H1 (cell line): ENCODE measurements at regions not wholly inside any gene's neighbourhood (a gene's known extent, or its start where the extent isn't known, plus 50 kb on each side); places are given as distances from the start of the nearest gene placed in this dataset.

Experiments used
- CTCF ChIA-PET: fragments of 300-600 bp; sonication (Branson Sonifier 250); formaldehyde crosslinking; loops from one replicate; lab custom pipeline; 2021; ENCODE audit not compliant: partially characterized antibody; lab: Charles Lee
- POLR2A ChIA-PET: fragments of 300-600 bp; sonication (Branson Sonifier 250); formaldehyde crosslinking; loops from one replicate; lab custom pipeline; 2021; ENCODE audit warnings: inconsistent platforms; ENCODE audit not compliant: partially characterized antibody; lab: Charles Lee
- DNase-seq, 2 experiments: peaks; one replicate each; pipeline versions ENCODE4 v3.0.0 to v3.0.0-alpha.2; 2010 to 2022; ENCODE audit warnings: low spot score in 2 of 2, low read depth in 1 of 2, mixed read lengths in 1 of 2
- FAIRE-seq: peaks from 2 replicates; lab custom pipeline; 2011; peaks lifted over from hg19 to GRCh38; lab: Jason Lieb, UNC
- H2AFZ ChIP-seq: 2 replicates; pipeline ENCODE4 v1.8.1; 2012; ENCODE audit warnings: low read length, inconsistent platforms
- H2AK5ac ChIP-seq: 2 replicates; pipeline ENCODE4 v1.6.1; 2013; ENCODE audit warnings: low read depth, low read length
- H2BK120ac ChIP-seq: replicated peaks from 2 replicates; pipeline ENCODE3; 2013; ENCODE audit warnings: low read depth, low read length, inconsistent platforms
- H2BK12ac ChIP-seq: 2 replicates; pipeline ENCODE4 v1.6.1; 2013; ENCODE audit warnings: low read depth, low read length
- H2BK15ac ChIP-seq: 2 replicates; pipeline ENCODE4 v1.6.1; 2013; ENCODE audit warnings: low read length
- H2BK20ac ChIP-seq: 2 replicates; pipeline ENCODE4 v1.6.1; 2013; ENCODE audit warnings: low read length
- H2BK5ac ChIP-seq: 2 replicates; pipeline ENCODE4 v1.6.1; 2013; ENCODE audit warnings: low read depth, low read length
- H3K14ac ChIP-seq: 2 replicates; pipeline ENCODE4 v1.6.1; 2013; ENCODE audit warnings: inconsistent platforms; ENCODE audit not compliant: insufficient read length
- H3K18ac ChIP-seq: 2 replicates; pipeline ENCODE4 v1.6.1; 2013; ENCODE audit warnings: low read length; ENCODE audit errors: extremely low read depth
- H3K23ac ChIP-seq: 2 replicates; pipeline ENCODE4 v1.6.1; 2013; ENCODE audit warnings: inconsistent platforms; ENCODE audit not compliant: insufficient read length
- H3K23me2 ChIP-seq: 2 replicates; pipeline ENCODE4 v1.6.1; 2013; ENCODE audit warnings: low read depth, low read length
- H3K27ac ChIP-seq: 2 replicates; pipeline ENCODE4 v1.6.1; 2011; ENCODE audit warnings: low read depth, low read length, inconsistent platforms
- H3K27me3 ChIP-seq, 4 experiments: replicated peaks in 1 of 4; 1 replicate in 1 of 4; 2 replicates in 3 of 4; pipeline versions ENCODE4 v1.6.1 to v1.8.1; 2011 to 2013; ENCODE audit warnings: low read length in 3 of 4, mild to moderate bottlenecking in 3 of 4, inconsistent platforms in 2 of 4, mixed read lengths in 2 of 4, moderate library complexity in 1 of 4; ENCODE audit not compliant: control insufficient read depth in 3 of 4, insufficient read depth in 3 of 4; ENCODE audit errors: extremely low read depth in 1 of 4
- H3K36me3 ChIP-seq, 4 experiments: 2 replicates each; pipeline versions ENCODE4 v1.6.1 to v1.8.1; 2011 to 2013; ENCODE audit warnings: mild to moderate bottlenecking in 4 of 4, low read length in 3 of 4, moderate library complexity in 2 of 4, control low read depth in 1 of 4, inconsistent platforms in 1 of 4; ENCODE audit not compliant: insufficient read depth in 4 of 4, control insufficient read depth in 2 of 4
- H3K4ac ChIP-seq: replicated peaks from 2 replicates; pipeline ENCODE3; 2013; ENCODE audit warnings: low read length, low read depth, mixed read lengths, inconsistent platforms; ENCODE audit not compliant: insufficient read length
- H3K4me1 ChIP-seq, 4 experiments: replicated peaks in 1 of 4; 1 replicate in 1 of 4; 2 replicates in 3 of 4; pipeline versions ENCODE4 v1.6.1 to v1.8.1; 2011 to 2013; ENCODE audit warnings: low read length in 3 of 4, inconsistent platforms in 2 of 4, mixed read lengths in 1 of 4; ENCODE audit not compliant: insufficient read depth in 4 of 4, control insufficient read depth in 3 of 4
- H3K4me2 ChIP-seq, 2 experiments: 2 replicates each; pipeline versions ENCODE4 v1.6.1 to v1.8.1; 2011 to 2013; ENCODE audit warnings: low read depth in 2 of 2, low read length in 2 of 2, control low read depth in 1 of 2, inconsistent platforms in 1 of 2, mild to moderate bottlenecking in 1 of 2; ENCODE audit not compliant: insufficient read depth in 1 of 2
- H3K4me3 ChIP-seq, 4 experiments: fragments of 200-600, 300-600 bp in 1 of 4; sonication (generic), shearing (Covaris generic), sonication (Bioruptor Twin) in 1 of 4; 2 replicates each; pipeline versions ENCODE4 v1.5.1 to v1.8.1; 2011 to 2016; ENCODE audit warnings: low read length in 4 of 4, low read depth in 3 of 4, control low read depth in 2 of 4, inconsistent platforms in 2 of 4, mild to moderate bottlenecking in 2 of 4, mixed read lengths in 1 of 4, moderate library complexity in 1 of 4; ENCODE audit not compliant: insufficient read depth in 2 of 4; ENCODE audit errors: extremely low read depth in 1 of 4
- H3K56ac ChIP-seq: replicated peaks from 2 replicates; pipeline ENCODE3; 2013; ENCODE audit warnings: low read depth, mild to moderate bottlenecking, mixed read lengths, low read length, inconsistent platforms; ENCODE audit not compliant: insufficient read length
- H3K79me1 ChIP-seq: 2 replicates; pipeline ENCODE4 v1.6.1; 2013; ENCODE audit warnings: low read depth, low read length, control low read depth
- H3K79me2 ChIP-seq, 2 experiments: 2 replicates each; pipeline versions ENCODE4 v1.6.1 to v1.8.1; 2012 to 2013; ENCODE audit warnings: low read length in 2 of 2, mild to moderate bottlenecking in 2 of 2, inconsistent platforms in 1 of 2; ENCODE audit not compliant: insufficient read depth in 2 of 2, control insufficient read depth in 1 of 2
- H3K9ac ChIP-seq, 4 experiments: replicated peaks in 1 of 4; 1 replicate in 1 of 4; 2 replicates in 3 of 4; pipeline versions ENCODE4 v1.6.1 to v1.8.1; 2011 to 2013; ENCODE audit warnings: low read depth in 3 of 4, low read length in 3 of 4, control low read depth in 2 of 4, mild to moderate bottlenecking in 2 of 4, moderate library complexity in 2 of 4, inconsistent platforms in 1 of 4; ENCODE audit errors: extremely low read depth in 1 of 4
- H3K9me3 ChIP-seq, 2 experiments: 2 replicates each; pipeline versions ENCODE4 v1.6.1 to v1.8.1; 2012 to 2013; ENCODE audit warnings: mild to moderate bottlenecking in 2 of 2, moderate library complexity in 2 of 2, control low read depth in 1 of 2, inconsistent platforms in 1 of 2, low read depth in 1 of 2, low read length in 1 of 2, mixed read lengths in 1 of 2; ENCODE audit not compliant: insufficient read depth in 2 of 2
- H4K20me1 ChIP-seq, 2 experiments: replicated peaks in 1 of 2; 2 replicates each; pipeline versions ENCODE3 to v1.8.1; 2011 to 2013; ENCODE audit warnings: inconsistent platforms in 2 of 2, low read length in 2 of 2, mild to moderate bottlenecking in 1 of 2; ENCODE audit not compliant: insufficient read depth in 2 of 2, control insufficient read depth in 1 of 2
- H4K5ac ChIP-seq: 2 replicates; pipeline ENCODE4 v1.6.1; 2013; ENCODE audit warnings: low read length, low read depth, mixed read lengths, inconsistent platforms; ENCODE audit not compliant: insufficient read length
- H4K8ac ChIP-seq: 2 replicates; pipeline ENCODE4 v1.8.0; 2013; ENCODE audit warnings: mild to moderate bottlenecking, moderate library complexity, low read length, inconsistent platforms; ENCODE audit not compliant: insufficient read depth; ENCODE audit errors: extremely low read depth
- H4K91ac ChIP-seq: replicated peaks from 2 replicates; pipeline ENCODE3; 2013; ENCODE audit warnings: low read length, mixed read lengths, inconsistent platforms; ENCODE audit not compliant: insufficient read length
- EZH2 ChIP-seq: fragments of 200-600 bp; sonication (generic); IDR thresholded peaks from 2 replicates; pipeline ENCODE4 v1.7.1; 2012; ENCODE audit warnings: low read depth, mild to moderate bottlenecking, moderate library complexity, low read length, inconsistent platforms; ENCODE audit not compliant: severe bottlenecking
- HDAC6 ChIP-seq: IDR thresholded peaks from one replicate; pipeline ENCODE4 v1.7.1; 2012; ENCODE audit warnings: low read depth, mild to moderate bottlenecking, inconsistent platforms, low read length, moderate library complexity
- KDM4A ChIP-seq: IDR thresholded peaks from one replicate; pipeline ENCODE4 v1.7.1; 2012; ENCODE audit warnings: low read depth, mild to moderate bottlenecking, moderate library complexity, low read length, inconsistent platforms; ENCODE audit not compliant: severe bottlenecking
- NRF1 ChIP-seq: IDR thresholded peaks from 2 replicates; pipeline ENCODE4 v1.6.1; 2011; ENCODE audit warnings: mild to moderate bottlenecking, low read depth, low read length, improper control_type of control experiment
- POU5F1 ChIP-seq: IDR thresholded peaks from 2 replicates; pipeline ENCODE4 v1.6.1; 2011; ENCODE audit warnings: low read depth, mild to moderate bottlenecking, low read length, moderate library complexity
- RNF2 ChIP-seq: fragments of 200-900, 300-1000 bp; sonication (generic); IDR thresholded peaks from 2 replicates; pipeline ENCODE4 v1.7.1; 2016; ENCODE audit warnings: borderline replicate concordance, low read depth, mild to moderate bottlenecking, antibody characterized with exemption, low read length; ENCODE audit not compliant: poor library complexity, severe bottlenecking; ENCODE audit errors: missing control alignments
- SAP30 ChIP-seq: fragments of 300-600 bp; sonication (generic); IDR thresholded peaks from 2 replicates; pipeline ENCODE4 v1.7.1; 2012; ENCODE audit warnings: low read length, moderate library complexity, mild to moderate bottlenecking, inconsistent platforms; ENCODE audit not compliant: insufficient read depth, insufficient replicate concordance
- SIN3A ChIP-seq, 2 experiments: IDR thresholded peaks in 1 of 2; conservative IDR thresholded peaks in 1 of 2; 2 replicates each; pipeline ENCODE4 v1.6.1; 2011 to 2012; ENCODE audit warnings: low read length in 2 of 2, improper control_type of control experiment in 1 of 2, low read depth in 1 of 2, mild to moderate bottlenecking in 1 of 2
- TAF1 ChIP-seq: IDR thresholded peaks from 2 replicates; pipeline ENCODE4 v1.6.1; 2011; ENCODE audit warnings: mild to moderate bottlenecking, low read depth, low read length
- ZNF274 ChIP-seq: IDR thresholded peaks from 2 replicates; pipeline ENCODE4 v1.7.0; 2012; ENCODE audit warnings: low read length, borderline replicate concordance; ENCODE audit errors: extremely low read depth
- WGBS, 2 experiments: shearing (Covaris generic) in 1 of 2; methylation state at CpG; one replicate each; pipeline versions ENCODE4 v1.1.6 to v1.1.7; 2013 to 2015; ENCODE audit warnings: low lambda C conversion rate in 2 of 2, mixed read lengths in 2 of 2, inconsistent platforms in 1 of 2, low coverage in 1 of 2, missing lambda C conversion rate in 1 of 2; ENCODE audit not compliant: insufficient replicate concordance in 2 of 2, insufficient coverage in 1 of 2, insufficient read length in 1 of 2; ENCODE audit errors: extremely low coverage in 1 of 2, missing lambda C conversion rate in 1 of 2; 5-methylcytosine and 5-hydroxymethylcytosine counted together
- TF ChIP-seq, protein P1 (sequence below), 3 experiments: IDR thresholded peaks; 1 replicate in 2 of 3; 2 replicates in 1 of 3; pipeline versions ENCODE4 v1.5.1 to v1.6.1; 2011; ENCODE audit warnings: low read length in 3 of 3, mild to moderate bottlenecking in 3 of 3, inconsistent platforms in 2 of 3, low read depth in 1 of 3, moderate library complexity in 1 of 3; ENCODE audit not compliant: insufficient read depth in 1 of 3; ENCODE audit errors: control extremely low read depth in 1 of 3

GRCh38 chr10:52423369-52423768 lies 109.3 kb downstream of the DKK1 start:
- H2BK120ac ChIP-seq = no peak overlapping the region
- H2BK20ac ChIP-seq = no peak overlapping the region
- no peak overlapping the region for H2AFZ ChIP-seq
- no peak overlapping the region for H2BK15ac ChIP-seq
- H3K4me3 ChIP-seq = no peak overlapping the region
- H3K9me3 ChIP-seq = no peaks in the 10 kb centered on the region
- H2BK5ac ChIP-seq = no peak overlapping the region
- H3K23me2 ChIP-seq = no peaks in the 10 kb centered on the region
- no peak overlapping the region for H4K8ac ChIP-seq
- H4K5ac ChIP-seq = no peak overlapping the region
- no peaks in the 10 kb centered on the region; a peak in 1 of 8 replicates for H3K36me3 ChIP-seq
- no peak overlapping the region for H3K9ac ChIP-seq
- no peak overlapping the region for H3K27ac ChIP-seq
- no peaks in the 10 kb centered on the region for H3K79me1 ChIP-seq
- FAIRE-seq (no peak), DNase-seq (no peak)
- H4K91ac ChIP-seq = no peak overlapping the region
- no peak overlapping the region for H2AK5ac ChIP-seq
- H2BK12ac ChIP-seq = no peak overlapping the region
- no peak overlapping the region for H3K56ac ChIP-seq
- H3K23ac ChIP-seq = no peak overlapping the region
- ChIA-PET POLR2A (no interaction called here), CTCF (interaction anchor here (0.6 kb wide), 1 partner anchor 148 kb away, joined by 3 read pairs; no protein-coding TSS in a partner anchor)
- no peak overlapping the region for H3K4ac ChIP-seq
- H4K20me1 ChIP-seq = no peaks in the 10 kb centered on the region
- H3K4me2 ChIP-seq = no peak overlapping the region
- no peaks in the 10 kb centered on the region; a peak in 2 of 7 replicates for H3K4me1 ChIP-seq
- no peaks in the 10 kb centered on the region for H3K27me3 ChIP-seq
- 89% methylated on average over 4 of the region's 4 CpGs; no CpG with 5 or more reads in 1 of the 2 experiments for WGBS, 2 experiments
- no peak overlapping the region for H3K14ac ChIP-seq
- no peaks in the 10 kb centered on the region for H3K79me2 ChIP-seq
- H3K18ac ChIP-seq = no peak overlapping the region
- TF ChIP-seq, protein P1, sequence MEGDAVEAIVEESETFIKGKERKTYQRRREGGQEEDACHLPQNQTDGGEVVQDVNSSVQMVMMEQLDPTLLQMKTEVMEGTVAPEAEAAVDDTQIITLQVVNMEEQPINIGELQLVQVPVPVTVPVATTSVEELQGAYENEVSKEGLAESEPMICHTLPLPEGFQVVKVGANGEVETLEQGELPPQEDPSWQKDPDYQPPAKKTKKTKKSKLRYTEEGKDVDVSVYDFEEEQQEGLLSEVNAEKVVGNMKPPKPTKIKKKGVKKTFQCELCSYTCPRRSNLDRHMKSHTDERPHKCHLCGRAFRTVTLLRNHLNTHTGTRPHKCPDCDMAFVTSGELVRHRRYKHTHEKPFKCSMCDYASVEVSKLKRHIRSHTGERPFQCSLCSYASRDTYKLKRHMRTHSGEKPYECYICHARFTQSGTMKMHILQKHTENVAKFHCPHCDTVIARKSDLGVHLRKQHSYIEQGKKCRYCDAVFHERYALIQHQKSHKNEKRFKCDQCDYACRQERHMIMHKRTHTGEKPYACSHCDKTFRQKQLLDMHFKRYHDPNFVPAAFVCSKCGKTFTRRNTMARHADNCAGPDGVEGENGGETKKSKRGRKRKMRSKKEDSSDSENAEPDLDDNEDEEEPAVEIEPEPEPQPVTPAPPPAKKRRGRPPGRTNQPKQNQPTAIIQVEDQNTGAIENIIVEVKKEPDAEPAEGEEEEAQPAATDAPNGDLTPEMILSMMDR (IDR thresholded peaks at IDR 0.05; ENCODE audit: control extremely low read depth in 1 of 3, insufficient read depth in 1 of 3, low read depth in 1 of 3, low read length in 3 of 3) = no peak
- no peak for TF ChIP-seq SIN3A (conservative IDR thresholded peaks at IDR 0.05 in 1 of 2, IDR thresholded peaks at IDR 0.05 in 1 of 2; ENCODE audit: low read depth in 1 of 2, low read length in 2 of 2)
- TF ChIP-seq KDM4A = no peak
- no peak for TF ChIP-seq RNF2
- TF ChIP-seq SAP30 = no peak
- TF ChIP-seq ZNF274 = no peak
- no peak for TF ChIP-seq TAF1
- no peak for TF ChIP-seq POU5F1
- no peak for TF ChIP-seq NRF1
- no peak for TF ChIP-seq EZH2
- no peak for TF ChIP-seq HDAC6
